HepG2 (cell line): ENCODE measurements at regions not wholly inside any gene's neighbourhood (a gene's known extent, or its start where the extent isn't known, plus 50 kb on each side); places are given as distances from the start of the nearest gene placed in this dataset.

Experiments used
- CBFB ChIP-seq: sonication (generic); formaldehyde crosslinking; IDR thresholded peaks from 2 replicates; pipeline ENCODE4 v1.4.0; 2020; ENCODE audit warnings: missing genetic modification reagents
- CTCF ChIP-seq: sonication (generic); formaldehyde crosslinking; IDR thresholded peaks from 2 replicates; pipeline ENCODE4 v1.5.0; 2020; ENCODE audit warnings: mild to moderate bottlenecking, missing genetic modification reagents, moderate library complexity
- FIP1L1 ChIP-seq: fragments of 200-400 bp; formaldehyde crosslinking; IDR thresholded peaks from 2 replicates; pipeline ENCODE4 v1.6.1; 2018; ENCODE audit warnings: low read depth, mild to moderate bottlenecking, low read length, moderate library complexity, borderline replicate concordance; ENCODE audit not compliant: insufficient read depth
- ISL2 ChIP-seq: sonication (generic); formaldehyde crosslinking; IDR thresholded peaks from 2 replicates; pipeline ENCODE4 v1.5.0; 2020; ENCODE audit warnings: missing genetic modification reagents
- MLLT10 ChIP-seq: sonication (generic); formaldehyde crosslinking; IDR thresholded peaks from 2 replicates; pipeline ENCODE4 v1.4.0; 2020; ENCODE audit warnings: missing genetic modification reagents
- MTA3 ChIP-seq: sonication (generic); formaldehyde crosslinking; IDR thresholded peaks from 2 replicates; pipeline ENCODE4 v1.4.0; 2020; ENCODE audit warnings: missing genetic modification reagents
- MYNN ChIP-seq: sonication (generic); formaldehyde crosslinking; IDR thresholded peaks from 2 replicates; pipeline ENCODE4 v1.4.0; 2020; ENCODE audit warnings: mild to moderate bottlenecking, low read depth, missing genetic modification reagents
- SRF ChIP-seq: IDR thresholded peaks from 2 replicates; pipeline ENCODE4 v1.6.1; 2011; ENCODE audit warnings: mild to moderate bottlenecking, low read depth, low read length, moderate library complexity
- ZNF205 ChIP-seq: IDR thresholded peaks from 2 replicates; pipeline ENCODE4 v1.6.1; 2018; ENCODE audit warnings: missing biosample characterization, missing genetic modification reagents
- ZNF256 ChIP-seq: sonication (generic); formaldehyde crosslinking; conservative IDR thresholded peaks from 2 replicates; pipeline ENCODE4 v1.4.0; 2020; ENCODE audit warnings: missing genetic modification reagents
- ZNF317 ChIP-seq: sonication (generic); formaldehyde crosslinking; IDR thresholded peaks from 2 replicates; pipeline ENCODE4 v1.5.0; 2020; ENCODE audit warnings: mild to moderate bottlenecking, missing genetic modification reagents
- ZNF44 ChIP-seq: sonication (generic); formaldehyde crosslinking; IDR thresholded peaks from 2 replicates; pipeline ENCODE4 v1.5.1; 2020; ENCODE audit warnings: mild to moderate bottlenecking, missing genetic modification reagents
- ZNF496 ChIP-seq: sonication (generic); formaldehyde crosslinking; IDR thresholded peaks from 2 replicates; pipeline ENCODE4 v1.8.1; 2023; ENCODE audit warnings: mild to moderate bottlenecking, moderate library complexity, missing genetic modification reagents; ENCODE audit not compliant: insufficient replicate concordance
- ZNF558 ChIP-seq: sonication (generic); formaldehyde crosslinking; IDR thresholded peaks from 2 replicates; pipeline ENCODE4 v1.9.0; 2022; ENCODE audit warnings: mild to moderate bottlenecking, missing genetic modification reagents, borderline replicate concordance
- ZNF788 ChIP-seq: sonication (generic); formaldehyde crosslinking; IDR thresholded peaks from 2 replicates; pipeline ENCODE4 v1.5.0; 2020; ENCODE audit warnings: mild to moderate bottlenecking, missing genetic modification reagents, borderline replicate concordance
- TF ChIP-seq, protein P1 (sequence below): fragments of 450-650 bp; IDR thresholded peaks from 2 replicates; pipeline ENCODE4 v1.6.1; 2017; ENCODE audit warnings: mild to moderate bottlenecking
- TF ChIP-seq, protein P2 (sequence below): sonication (generic); formaldehyde crosslinking; IDR thresholded peaks from 2 replicates; pipeline ENCODE4 v1.8.1; 2023; ENCODE audit warnings: mild to moderate bottlenecking, moderate library complexity, missing genetic modification reagents
- TF ChIP-seq, protein P3 (sequence below): sonication (generic); formaldehyde crosslinking; conservative IDR thresholded peaks from 2 replicates; pipeline ENCODE4 v1.4.0; 2020; ENCODE audit warnings: mild to moderate bottlenecking, missing genetic modification reagents, moderate library complexity
- TF ChIP-seq, protein P4 (sequence below): sonication (generic); formaldehyde crosslinking; IDR thresholded peaks from 2 replicates; pipeline ENCODE4 v1.4.0; 2020; ENCODE audit warnings: missing genetic modification reagents, borderline replicate concordance

DNA sequence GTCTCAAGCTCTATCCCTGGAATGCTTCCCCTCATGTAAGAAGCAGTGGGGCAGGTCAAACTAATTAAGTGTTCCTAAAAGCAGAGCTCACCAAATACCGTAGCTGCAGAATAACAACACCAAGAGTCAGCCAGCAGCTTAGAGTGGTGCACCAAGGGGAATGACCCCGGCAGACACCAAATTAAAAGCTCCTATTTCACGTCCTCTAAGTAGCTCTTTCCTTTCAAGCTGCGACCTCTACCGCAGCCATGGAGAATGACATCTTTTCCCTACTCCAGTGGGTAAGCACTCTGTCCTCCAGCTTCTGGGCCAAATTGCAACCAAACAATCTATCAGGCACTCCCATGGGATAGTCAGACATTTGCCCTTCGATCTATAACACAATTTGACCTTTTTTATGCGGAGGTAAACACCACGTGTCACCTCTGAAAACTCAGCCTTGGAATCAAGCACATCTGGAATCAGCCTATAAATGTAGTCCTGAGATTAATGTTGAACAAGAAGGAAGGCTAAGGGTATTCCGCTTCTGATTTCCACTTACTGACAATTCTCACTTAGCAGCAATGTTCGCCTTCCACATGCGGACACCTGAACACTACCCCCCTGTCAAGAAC, 67.6 kb upstream of the CDKN3 start (continued):
- no peak for TF ChIP-seq MLLT10 (CRISPR knock-in tag)
- 0 out of 2 replicates have a peak, but pooled peaks have one; percentile 39 for TF ChIP-seq ISL2 (CRISPR knock-in tag)
- TF ChIP-seq MTA3 (CRISPR knock-in tag) = no peak
- no peak for TF ChIP-seq ZNF317 (CRISPR knock-in tag)
- no peak for TF ChIP-seq FIP1L1
- TF ChIP-seq, protein P1, sequence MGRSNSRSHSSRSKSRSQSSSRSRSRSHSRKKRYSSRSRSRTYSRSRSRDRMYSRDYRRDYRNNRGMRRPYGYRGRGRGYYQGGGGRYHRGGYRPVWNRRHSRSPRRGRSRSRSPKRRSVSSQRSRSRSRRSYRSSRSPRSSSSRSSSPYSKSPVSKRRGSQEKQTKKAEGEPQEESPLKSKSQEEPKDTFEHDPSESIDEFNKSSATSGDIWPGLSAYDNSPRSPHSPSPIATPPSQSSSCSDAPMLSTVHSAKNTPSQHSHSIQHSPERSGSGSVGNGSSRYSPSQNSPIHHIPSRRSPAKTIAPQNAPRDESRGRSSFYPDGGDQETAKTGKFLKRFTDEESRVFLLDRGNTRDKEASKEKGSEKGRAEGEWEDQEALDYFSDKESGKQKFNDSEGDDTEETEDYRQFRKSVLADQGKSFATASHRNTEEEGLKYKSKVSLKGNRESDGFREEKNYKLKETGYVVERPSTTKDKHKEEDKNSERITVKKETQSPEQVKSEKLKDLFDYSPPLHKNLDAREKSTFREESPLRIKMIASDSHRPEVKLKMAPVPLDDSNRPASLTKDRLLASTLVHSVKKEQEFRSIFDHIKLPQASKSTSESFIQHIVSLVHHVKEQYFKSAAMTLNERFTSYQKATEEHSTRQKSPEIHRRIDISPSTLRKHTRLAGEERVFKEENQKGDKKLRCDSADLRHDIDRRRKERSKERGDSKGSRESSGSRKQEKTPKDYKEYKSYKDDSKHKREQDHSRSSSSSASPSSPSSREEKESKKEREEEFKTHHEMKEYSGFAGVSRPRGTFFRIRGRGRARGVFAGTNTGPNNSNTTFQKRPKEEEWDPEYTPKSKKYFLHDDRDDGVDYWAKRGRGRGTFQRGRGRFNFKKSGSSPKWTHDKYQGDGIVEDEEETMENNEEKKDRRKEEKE = no peak
- peak; percentile 17; the same call in 1 of the 2 replicates for TF ChIP-seq ZNF788 (CRISPR knock-in tag)
- no peak for TF ChIP-seq ZNF256 (CRISPR knock-in tag)
- TF ChIP-seq ZNF205 = no peak
- TF ChIP-seq, protein P2, sequence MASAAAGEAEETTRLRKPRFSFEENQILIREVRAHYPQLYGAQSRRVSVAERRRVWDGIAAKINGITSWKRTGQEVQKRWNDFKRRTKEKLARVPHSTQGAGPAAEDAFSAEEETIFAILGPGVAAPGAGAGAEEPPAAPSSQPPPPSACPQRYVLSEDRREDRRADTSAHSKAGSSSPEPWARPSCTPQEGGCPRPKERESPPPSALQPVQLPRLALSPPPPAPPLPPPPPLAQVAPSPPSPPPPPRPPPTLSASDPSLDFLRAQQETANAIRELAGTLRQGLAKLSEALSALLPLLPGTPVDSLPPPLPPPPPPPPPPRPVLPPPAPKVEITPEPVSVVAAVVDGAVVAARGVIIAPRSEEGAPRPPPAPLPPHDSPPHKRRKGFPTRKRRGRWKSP (CRISPR knock-in tag) = no peak
- peak; percentile 97 for TF ChIP-seq MYNN (CRISPR knock-in tag)
- TF ChIP-seq, protein P3, sequence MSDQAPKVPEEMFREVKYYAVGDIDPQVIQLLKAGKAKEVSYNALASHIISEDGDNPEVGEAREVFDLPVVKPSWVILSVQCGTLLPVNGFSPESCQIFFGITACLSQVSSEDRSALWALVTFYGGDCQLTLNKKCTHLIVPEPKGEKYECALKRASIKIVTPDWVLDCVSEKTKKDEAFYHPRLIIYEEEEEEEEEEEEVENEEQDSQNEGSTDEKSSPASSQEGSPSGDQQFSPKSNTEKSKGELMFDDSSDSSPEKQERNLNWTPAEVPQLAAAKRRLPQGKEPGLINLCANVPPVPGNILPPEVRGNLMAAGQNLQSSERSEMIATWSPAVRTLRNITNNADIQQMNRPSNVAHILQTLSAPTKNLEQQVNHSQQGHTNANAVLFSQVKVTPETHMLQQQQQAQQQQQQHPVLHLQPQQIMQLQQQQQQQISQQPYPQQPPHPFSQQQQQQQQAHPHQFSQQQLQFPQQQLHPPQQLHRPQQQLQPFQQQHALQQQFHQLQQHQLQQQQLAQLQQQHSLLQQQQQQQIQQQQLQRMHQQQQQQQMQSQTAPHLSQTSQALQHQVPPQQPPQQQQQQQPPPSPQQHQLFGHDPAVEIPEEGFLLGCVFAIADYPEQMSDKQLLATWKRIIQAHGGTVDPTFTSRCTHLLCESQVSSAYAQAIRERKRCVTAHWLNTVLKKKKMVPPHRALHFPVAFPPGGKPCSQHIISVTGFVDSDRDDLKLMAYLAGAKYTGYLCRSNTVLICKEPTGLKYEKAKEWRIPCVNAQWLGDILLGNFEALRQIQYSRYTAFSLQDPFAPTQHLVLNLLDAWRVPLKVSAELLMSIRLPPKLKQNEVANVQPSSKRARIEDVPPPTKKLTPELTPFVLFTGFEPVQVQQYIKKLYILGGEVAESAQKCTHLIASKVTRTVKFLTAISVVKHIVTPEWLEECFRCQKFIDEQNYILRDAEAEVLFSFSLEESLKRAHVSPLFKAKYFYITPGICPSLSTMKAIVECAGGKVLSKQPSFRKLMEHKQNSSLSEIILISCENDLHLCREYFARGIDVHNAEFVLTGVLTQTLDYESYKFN = no peak
- TF ChIP-seq, protein P4, sequence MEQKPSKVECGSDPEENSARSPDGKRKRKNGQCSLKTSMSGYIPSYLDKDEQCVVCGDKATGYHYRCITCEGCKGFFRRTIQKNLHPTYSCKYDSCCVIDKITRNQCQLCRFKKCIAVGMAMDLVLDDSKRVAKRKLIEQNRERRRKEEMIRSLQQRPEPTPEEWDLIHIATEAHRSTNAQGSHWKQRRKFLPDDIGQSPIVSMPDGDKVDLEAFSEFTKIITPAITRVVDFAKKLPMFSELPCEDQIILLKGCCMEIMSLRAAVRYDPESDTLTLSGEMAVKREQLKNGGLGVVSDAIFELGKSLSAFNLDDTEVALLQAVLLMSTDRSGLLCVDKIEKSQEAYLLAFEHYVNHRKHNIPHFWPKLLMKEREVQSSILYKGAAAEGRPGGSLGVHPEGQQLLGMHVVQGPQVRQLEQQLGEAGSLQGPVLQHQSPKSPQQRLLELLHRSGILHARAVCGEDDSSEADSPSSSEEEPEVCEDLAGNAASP (CRISPR knock-in tag) = peak; percentile 39; the same call in 1 of the 2 replicates
- no peak for TF ChIP-seq ZNF44 (CRISPR knock-in tag)
- TF ChIP-seq CTCF (CRISPR knock-in tag) = peak; percentile 93
- no peak for TF ChIP-seq SRF
- TF ChIP-seq CBFB (CRISPR knock-in tag) = no peak
- TF ChIP-seq ZNF496 = no peak
- TF ChIP-seq ZNF558 (CRISPR knock-in tag) = no peak
